BJ (cell line): ENCODE measurements at regions not wholly inside any gene's neighbourhood (a gene's known extent, or its start where the extent isn't known, plus 50 kb on each side); places are given as distances from the start of the nearest gene placed in this dataset.

Experiments
- CTCF ChIA-PET: fragments of 350-600 bp; formaldehyde crosslinking; extraction: SDS; loops from one replicate; lab custom pipeline; 2021; ENCODE audit warnings: antibody characterized with exemption, inconsistent platforms; lab: Yijun Ruan, JAX
- POLR2A ChIA-PET: fragments of 300-600 bp; sonication (Branson Sonifier 250); formaldehyde crosslinking; extraction: SDS; loops from one replicate; lab custom pipeline; 2021; ENCODE audit warnings: antibody characterized with exemption; lab: Charles Lee
- DNase-seq: peaks from one replicate; pipeline ENCODE4 v3.0.0-alpha.2; 2011; ENCODE audit warnings: low read depth
- H3K27me3 ChIP-seq: 2 replicates; pipeline ENCODE4 v1.6.0; 2011; ENCODE audit warnings: low read length; ENCODE audit not compliant: control insufficient read depth, insufficient read depth
- H3K36me3 ChIP-seq: 2 replicates; pipeline ENCODE4 v1.5.1; 2011; ENCODE audit warnings: low read length; ENCODE audit not compliant: control insufficient read depth, insufficient read depth
- H3K4me3 ChIP-seq: 2 replicates; pipeline ENCODE4 v1.5.1; 2011; ENCODE audit warnings: low read depth, mild to moderate bottlenecking, control low read depth, low read length
- CTCF ChIP-seq: IDR thresholded peaks from 2 replicates; pipeline ENCODE4 v1.5.1; 2011; ENCODE audit warnings: low read depth, mild to moderate bottlenecking, control low read depth, inconsistent platforms, low read length, moderate library complexity; ENCODE audit not compliant: insufficient read depth

- CTCF ChIA-PET, result no interaction called here
- no peak for DNase-seq
- H3K27me3 ChIP-seq, result no peaks in the 10 kb centered on the region
- POLR2A ChIA-PET, result no interaction called here
- TF ChIP-seq CTCF, result 0 out of 2 replicates have a peak, but pooled peaks have one; percentile 2
- no peaks in the 10 kb centered on the region for H3K36me3 ChIP-seq
- H3K4me3 ChIP-seq, result no peak overlapping the region
Measured at GRCh38 chr13:74796157-74796556, 662.0 kb upstream of the KLF12 start.

- TF ChIP-seq CTCF, result no peak
- Histone ChIP-seq H3K27me3 (no peaks in the 10 kb centered on the region), H3K4me3 (no peak overlapping the region), H3K36me3 (no peaks in the 10 kb centered on the region)
- ChIA-PET CTCF (no interaction called here), POLR2A (no interaction called here)
- DNase-seq, result no peak
Measured at GRCh38 chr13:74795526-74795925, 661.3 kb upstream of the KLF12 start.

- H3K36me3 ChIP-seq, result no peaks in the 10 kb centered on the region
- TF ChIP-seq CTCF, result 0 out of 2 replicates have a peak, but pooled peaks have one; percentile 16
- ChIA-PET POLR2A (no interaction called here), CTCF (interaction anchor here (0.7 kb wide), 1 partner anchor 8 kb away, joined by 3 read pairs; no protein-coding TSS in a partner anchor)
- DNase-seq, result no peak
- H3K4me3 ChIP-seq, result no peak overlapping the region
- no peaks in the 10 kb centered on the region for H3K27me3 ChIP-seq
Measured at GRCh38 chr13:74794582-74794981, 660.4 kb upstream of the KLF12 start.

- CTCF ChIA-PET, result interaction anchor here (0.7 kb wide), 1 partner anchor 9 kb away, joined by 3 read pairs; no protein-coding TSS in a partner anchor
- no peak for TF ChIP-seq CTCF
- H3K36me3 ChIP-seq, result no peaks in the 10 kb centered on the region
- no peaks in the 10 kb centered on the region for H3K27me3 ChIP-seq
- no peak for DNase-seq
- no peak overlapping the region for H3K4me3 ChIP-seq
- POLR2A ChIA-PET, result no interaction called here
Measured at GRCh38 chr13:74794147-74794546, 659.9 kb upstream of the KLF12 start.

GRCh38 chr13:74784959-74785358 lies 650.8 kb upstream of the KLF12 start:
- ChIA-PET CTCF (no interaction called here), POLR2A (no interaction called here)

More at GRCh38 chr13:74784959-74785358, 650.8 kb upstream of the KLF12 start:
- Histone ChIP-seq H3K27me3 (no peaks in the 10 kb centered on the region), H3K4me3 (no peak overlapping the region), H3K36me3 (no peaks in the 10 kb centered on the region)
- no peak for TF ChIP-seq CTCF
- no peak for DNase-seq
